IgD-negative memory B cell (primary cell): ENCODE measurements at regions not wholly inside any gene's neighbourhood (a gene's known extent, or its start where the extent isn't known, plus 50 kb on each side); places are given as distances from the start of the nearest gene placed in this dataset.
A peak's percentile ranks its signal among the peaks of the same experiment; 100 is the strongest.

Experiments used
- H3K27ac Mint-ChIP-seq, 3 donors: one replicate each; pipeline ENCODE4 v1.8.0; 2020 to 2022; ENCODE audit warnings: mild to moderate bottlenecking in 3 of 3, mixed read lengths in 3 of 3, moderate library complexity in 1 of 3
- H3K27me3 Mint-ChIP-seq: one replicate; pipeline ENCODE4 v1.8.0; 2021; ENCODE audit warnings: mixed read lengths
- H3K36me3 Mint-ChIP-seq: one replicate; pipeline ENCODE4 v1.8.0; 2020; ENCODE audit warnings: mild to moderate bottlenecking, mixed read lengths
- H3K4me1 Mint-ChIP-seq, 3 donors: one replicate each; pipeline ENCODE4 v1.8.0; 2020 to 2022; ENCODE audit warnings: mixed read lengths in 3 of 3, mild to moderate bottlenecking in 1 of 3
- H3K4me3 Mint-ChIP-seq, 4 donors: one replicate each; pipeline ENCODE4 v1.8.0; 2020 to 2022; ENCODE audit warnings: mild to moderate bottlenecking in 4 of 4, mixed read lengths in 4 of 4, moderate library complexity in 3 of 4
- H3K9me3 Mint-ChIP-seq, 3 donors: one replicate each; pipeline ENCODE4 v1.8.0; 2020 to 2021; ENCODE audit warnings: mixed read lengths in 3 of 3, mild to moderate bottlenecking in 1 of 3

DNA sequence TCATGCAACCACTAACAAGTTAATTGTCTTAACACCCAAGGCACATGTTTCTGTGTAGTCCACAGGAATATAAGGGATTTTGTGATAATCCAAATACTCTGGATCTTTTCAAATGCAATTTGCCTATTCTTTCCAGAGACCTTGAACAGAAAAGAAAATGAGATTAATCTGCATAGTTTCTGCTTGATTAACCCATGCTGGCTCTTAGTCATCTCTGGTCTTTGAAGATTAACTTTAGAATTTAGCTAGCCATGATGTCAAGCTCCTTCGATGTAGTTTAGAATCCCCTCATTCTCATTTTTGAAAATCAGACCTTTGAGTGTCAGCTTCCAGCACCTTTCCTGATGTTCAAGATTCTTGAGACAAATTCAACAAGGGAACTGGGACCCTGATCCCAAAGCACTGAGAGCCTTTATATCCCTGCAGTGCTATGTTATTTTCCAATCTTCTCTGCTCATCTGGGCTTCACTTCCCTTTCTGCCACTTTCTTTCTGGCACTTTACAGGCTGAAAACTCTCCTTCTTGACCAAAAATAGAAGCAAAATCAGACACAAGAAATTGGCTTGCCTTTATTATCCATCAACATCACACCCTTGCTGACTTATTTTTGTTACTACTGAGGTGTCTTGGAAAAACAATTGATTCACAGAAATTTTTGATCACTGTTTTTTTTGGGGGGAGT lies 155.5 kb downstream of the PALM2AKAP2 start:
- Mint-ChIP-seq H3K9me3 (no peaks in the 10 kb centered on the region), H3K4me3 (no peak overlapping the region), H3K27ac (no peak overlapping the region), H3K36me3 (no peaks in the 10 kb centered on the region), H3K27me3 (no peaks in the 10 kb centered on the region), H3K4me1 (peaks cover 11 to 26% (median 19%) of the 10 kb centered on the region in 3 donors)

- Mint-ChIP-seq H3K36me3 (no peaks in the 10 kb centered on the region), H3K4me3 (no peak overlapping the region), H3K27ac (no peak overlapping the region), H3K27me3 (no peaks in the 10 kb centered on the region), H3K4me1 (peaks cover 11 to 25% (median 20%) of the 10 kb centered on the region in 3 donors), H3K9me3 (no peaks in the 10 kb centered on the region)
Observed at GRCh38 chr9:109937861-109938453, 158.0 kb downstream of the PALM2AKAP2 start.

- H3K4me3 Mint-ChIP-seq: no peak overlapping the region
- H3K9me3 Mint-ChIP-seq: no peaks in the 10 kb centered on the region
- H3K4me1 Mint-ChIP-seq: peaks cover 6 to 19% (median 15%) of the 10 kb centered on the region in 3 donors
- peaks cover 1% of the 10 kb centered on the region for H3K36me3 Mint-ChIP-seq
- no peaks in the 10 kb centered on the region for H3K27me3 Mint-ChIP-seq
- no peak overlapping the region for H3K27ac Mint-ChIP-seq
Observed at GRCh38 chr9:109939698-109940342, 159.8 kb downstream of the PALM2AKAP2 start.

- Mint-ChIP-seq H3K27ac (no peak overlapping the region), H3K4me1 (peaks cover 4 to 15% (median 14%) of the 10 kb centered on the region in 3 donors), H3K27me3 (no peaks in the 10 kb centered on the region), H3K36me3 (peaks cover 1% of the 10 kb centered on the region), H3K4me3 (no peak overlapping the region), H3K9me3 (no peaks in the 10 kb centered on the region)
Observed at GRCh38 chr9:109940561-109940960, 160.6 kb downstream of the PALM2AKAP2 start.

DNA sequence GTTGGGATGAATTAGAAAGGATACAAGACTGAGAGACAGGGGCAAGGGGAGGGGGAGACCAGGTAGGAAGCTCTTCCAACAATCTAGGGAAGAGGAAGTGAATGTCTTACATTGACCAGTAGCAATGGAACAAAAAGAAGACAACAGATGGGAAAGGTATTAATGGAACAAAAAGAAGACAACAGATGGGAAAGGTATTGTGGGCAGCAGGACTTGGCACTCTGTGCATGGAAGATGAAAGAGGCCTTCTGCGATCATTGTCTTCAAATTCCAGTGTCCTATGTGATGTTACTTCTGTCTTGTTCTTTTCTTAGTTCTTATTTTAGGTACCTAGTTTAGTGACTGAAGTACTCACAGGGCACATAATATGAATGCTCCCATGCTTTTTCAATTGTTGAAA lies 161.8 kb downstream of the PALM2AKAP2 start:
- Mint-ChIP-seq H3K9me3 (no peaks in the 10 kb centered on the region), H3K4me1 (peaks cover 4 to 12% (median 9%) of the 10 kb centered on the region in 3 donors), H3K27me3 (no peaks in the 10 kb centered on the region), H3K36me3 (peaks cover 1% of the 10 kb centered on the region), H3K4me3 (no peak overlapping the region), H3K27ac (no peak overlapping the region)

DNA sequence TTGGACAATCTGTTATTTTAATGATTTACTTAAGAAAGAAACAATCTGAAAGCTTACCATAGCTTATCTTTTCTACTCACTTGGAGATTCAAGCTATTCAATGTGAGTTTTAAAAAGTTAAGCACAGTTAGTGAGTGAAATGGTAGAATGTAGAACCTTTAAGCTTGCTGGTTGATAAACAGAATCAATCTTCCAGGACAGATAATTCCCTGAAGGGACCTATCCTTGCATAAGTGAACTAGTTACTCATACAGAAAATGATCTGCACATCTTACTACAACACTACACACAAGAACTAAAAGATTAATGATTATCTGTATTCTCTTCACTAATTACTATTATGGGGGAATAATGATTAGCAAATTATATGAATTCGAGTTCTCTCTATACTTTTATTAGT lies 165.6 kb downstream of the PALM2AKAP2 start:
- no peaks in the 10 kb centered on the region for H3K9me3 Mint-ChIP-seq
- no peak overlapping the region for H3K27ac Mint-ChIP-seq
- H3K27me3 Mint-ChIP-seq: no peaks in the 10 kb centered on the region
- H3K36me3 Mint-ChIP-seq: peaks cover 1% of the 10 kb centered on the region
- no peak overlapping the region for H3K4me3 Mint-ChIP-seq
- peaks cover 4 to 7% (median 7%) of the 10 kb centered on the region in 3 donors for H3K4me1 Mint-ChIP-seq

DNA sequence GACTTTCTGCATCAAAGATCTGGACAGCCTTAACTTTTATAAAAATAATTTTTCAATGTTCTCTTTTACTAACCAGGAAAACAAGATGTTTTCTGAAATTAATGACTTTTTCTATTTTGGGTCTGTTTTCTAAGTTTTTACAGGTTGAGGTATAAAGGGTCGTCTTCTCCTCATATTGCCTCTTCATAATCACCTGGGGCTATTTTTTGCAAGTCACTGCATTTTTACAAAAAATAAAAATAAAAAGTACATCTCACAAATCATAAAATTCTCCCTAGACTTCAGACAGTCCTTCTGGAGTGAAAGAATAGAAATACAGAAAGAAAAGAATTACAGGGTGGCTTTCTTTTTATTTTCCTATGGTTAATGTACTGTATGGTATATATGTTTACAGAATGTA lies 168.5 kb downstream of the PALM2AKAP2 start:
- no peak overlapping the region for H3K4me3 Mint-ChIP-seq
- peaks cover 3% of the 10 kb centered on the region for H3K36me3 Mint-ChIP-seq
- no peak overlapping the region for H3K27ac Mint-ChIP-seq
- H3K4me1 Mint-ChIP-seq: peaks cover 23 to 32% (median 25%) of the 10 kb centered on the region in 3 donors
- no peaks in the 10 kb centered on the region for H3K27me3 Mint-ChIP-seq
- H3K9me3 Mint-ChIP-seq: no peaks in the 10 kb centered on the region

DNA sequence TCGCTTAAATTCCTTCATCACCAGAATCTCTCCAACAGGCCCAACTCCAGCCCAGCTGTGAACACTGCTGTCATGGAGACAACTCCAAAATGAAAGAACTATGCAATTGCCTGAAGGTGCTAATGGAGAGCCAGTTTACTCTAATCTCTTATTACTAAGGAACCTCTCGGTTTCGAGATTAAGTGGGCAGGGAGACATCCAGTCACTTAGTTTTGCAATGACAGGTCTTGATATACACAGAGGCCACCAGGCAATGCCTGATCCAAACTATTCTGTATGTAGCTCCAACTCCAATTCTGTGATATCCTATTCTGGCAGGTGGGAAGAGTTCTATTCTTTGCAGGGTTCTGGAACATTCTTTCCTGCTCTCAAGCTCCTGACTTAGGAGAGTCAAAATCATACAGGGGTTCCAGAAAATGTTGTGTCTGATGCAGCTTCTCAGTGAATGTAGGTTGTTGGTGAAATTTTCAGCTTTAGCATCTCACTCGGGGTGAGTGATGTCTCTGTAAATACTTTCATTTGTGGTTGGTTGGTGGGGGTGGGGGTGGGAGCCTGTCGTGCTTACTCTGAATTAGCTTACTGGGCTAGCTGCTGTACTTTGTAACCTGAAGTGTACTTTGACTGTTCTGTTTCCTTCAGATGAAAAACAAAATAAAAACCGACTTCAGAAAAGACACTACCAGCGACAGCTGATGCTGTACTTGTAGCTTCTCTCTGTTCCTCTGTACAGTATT lies 170.9 kb downstream of the PALM2AKAP2 start:
- H3K4me3 Mint-ChIP-seq: peak overlapping the region in 2 of 4 donors; percentile 51 to 59
- no peaks in the 10 kb centered on the region for H3K27me3 Mint-ChIP-seq
- peaks cover 31 to 41% (median 37%) of the 10 kb centered on the region in 3 donors for H3K4me1 Mint-ChIP-seq
- H3K9me3 Mint-ChIP-seq: no peaks in the 10 kb centered on the region
- H3K27ac Mint-ChIP-seq: peak overlapping the region in 2 of 3 donors; percentile 36 to 77
- H3K36me3 Mint-ChIP-seq: peaks cover 2% of the 10 kb centered on the region

DNA sequence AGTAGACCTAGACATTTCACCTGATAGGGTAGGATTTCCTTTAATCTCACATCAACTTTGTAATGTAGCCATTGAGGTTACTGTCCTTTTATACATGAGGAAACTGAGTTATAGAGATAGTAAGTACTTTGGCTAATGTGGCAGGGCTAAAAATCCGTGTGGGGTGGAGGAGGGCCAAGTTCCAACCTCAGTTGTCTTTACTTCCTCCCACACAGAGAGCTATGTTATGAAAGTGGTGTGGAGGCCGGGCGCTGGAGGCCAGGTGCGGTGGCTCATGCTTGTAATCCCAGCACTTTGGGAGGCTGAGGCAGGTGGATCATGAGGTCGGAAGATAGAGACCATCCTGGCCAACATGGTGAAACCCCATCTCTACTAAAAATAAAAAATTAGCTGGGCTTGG lies 173.3 kb downstream of the PALM2AKAP2 start:
- peaks cover 36 to 56% (median 48%) of the 10 kb centered on the region in 3 donors for H3K4me1 Mint-ChIP-seq
- H3K27ac Mint-ChIP-seq: peak overlapping the region; percentile 15 to 65 (median 47)
- peaks cover 3% of the 10 kb centered on the region for H3K36me3 Mint-ChIP-seq
- no peaks in the 10 kb centered on the region for H3K9me3 Mint-ChIP-seq
- no peaks in the 10 kb centered on the region for H3K27me3 Mint-ChIP-seq
- peak overlapping the region in 2 of 4 donors; percentile 23 to 49 for H3K4me3 Mint-ChIP-seq

- peak overlapping the region; percentile 15 to 65 (median 33) for H3K27ac Mint-ChIP-seq
- H3K9me3 Mint-ChIP-seq: no peaks in the 10 kb centered on the region
- H3K4me3 Mint-ChIP-seq: peak overlapping the region in 2 of 4 donors; percentile 29 to 63
- H3K27me3 Mint-ChIP-seq: no peaks in the 10 kb centered on the region
- H3K4me1 Mint-ChIP-seq: peaks cover 37 to 56% (median 48%) of the 10 kb centered on the region in 3 donors
- peaks cover 3% of the 10 kb centered on the region for H3K36me3 Mint-ChIP-seq
Observed at GRCh38 chr9:109953813-109954497, 174.0 kb downstream of the PALM2AKAP2 start.

DNA sequence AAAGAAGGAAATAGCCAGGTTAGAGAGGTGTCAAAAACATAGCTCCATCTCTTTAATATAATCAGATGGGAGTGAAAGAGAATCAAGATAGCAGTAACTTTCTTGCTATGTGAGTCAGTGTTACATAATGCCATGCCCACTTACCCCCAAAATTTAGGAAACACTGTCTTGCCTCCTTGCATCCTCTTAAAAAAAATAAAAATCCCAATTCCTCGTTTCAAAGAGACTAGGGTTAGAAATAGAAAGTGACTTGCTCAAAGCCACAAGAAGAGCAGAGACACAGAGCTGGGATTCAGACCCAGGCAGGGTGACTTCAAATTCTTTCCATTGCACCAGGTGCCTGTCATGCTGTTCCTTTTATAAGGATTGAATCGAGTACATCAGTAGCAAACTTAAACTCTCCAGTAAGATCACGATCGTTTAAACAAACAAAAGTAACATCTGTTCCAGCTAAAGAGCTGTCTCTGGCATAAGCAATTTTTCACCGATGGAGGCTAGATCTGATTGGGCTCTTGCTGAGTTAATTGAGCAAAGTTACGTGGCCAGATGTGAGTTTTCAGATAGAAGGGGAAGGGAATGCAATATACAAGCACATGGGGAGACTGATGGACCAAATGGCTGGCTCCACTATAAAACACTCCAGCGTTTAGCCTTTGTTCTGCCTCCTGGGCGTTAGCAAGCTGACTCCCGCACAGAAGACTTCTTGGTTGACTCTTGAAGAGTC lies 176.9 kb downstream of the PALM2AKAP2 start:
- peak overlapping the region in 2 of 3 donors; percentile 9 to 71 for H3K27ac Mint-ChIP-seq
- H3K36me3 Mint-ChIP-seq: peaks cover 1% of the 10 kb centered on the region
- no peaks in the 10 kb centered on the region for H3K27me3 Mint-ChIP-seq
- H3K9me3 Mint-ChIP-seq: no peaks in the 10 kb centered on the region
- peaks cover 33 to 47% (median 40%) of the 10 kb centered on the region in 3 donors for H3K4me1 Mint-ChIP-seq
- H3K4me3 Mint-ChIP-seq: peak overlapping the region in 1 of 4 donors; percentile 52

DNA sequence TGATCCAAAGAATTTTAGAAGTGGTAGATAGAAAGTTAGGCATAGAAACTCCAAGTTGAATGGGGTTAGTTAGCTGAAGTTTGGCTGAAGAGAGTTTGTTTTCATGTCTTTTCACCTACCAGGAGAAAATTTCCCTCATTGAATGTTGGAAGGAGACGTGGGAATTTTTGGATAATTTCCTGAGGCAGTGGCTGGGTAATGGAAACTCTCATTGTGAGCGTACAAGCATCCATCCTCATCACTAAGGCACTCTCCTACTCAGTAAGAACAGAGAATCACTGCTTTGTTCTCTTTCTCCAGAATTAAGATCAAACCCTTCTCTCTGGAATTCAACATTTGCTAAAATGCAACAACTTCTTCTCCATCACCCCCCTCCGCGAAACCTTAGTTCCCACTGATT lies 179.7 kb downstream of the PALM2AKAP2 start:
- peaks cover 27 to 36% (median 35%) of the 10 kb centered on the region in 3 donors for H3K4me1 Mint-ChIP-seq

DNA sequence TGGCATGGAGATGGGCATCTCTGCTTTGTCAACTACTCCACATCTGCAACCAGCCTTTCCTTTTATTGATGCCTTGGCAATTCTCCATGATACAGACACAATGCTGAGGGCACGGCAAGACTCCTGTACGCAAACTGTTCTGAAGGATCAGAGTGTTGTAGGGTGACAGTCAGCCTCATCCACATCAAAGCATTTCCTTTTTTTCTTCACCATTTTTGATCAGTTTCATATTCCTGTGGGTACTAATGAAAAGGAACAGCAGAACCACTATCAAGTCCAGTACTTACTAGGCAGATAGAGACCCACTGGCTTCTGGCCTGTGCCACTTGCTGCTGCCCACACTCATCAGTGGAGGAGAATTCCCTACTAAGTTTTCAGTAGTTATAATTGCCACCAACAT lies 181.6 kb downstream of the PALM2AKAP2 start:
- H3K9me3 Mint-ChIP-seq: no peaks in the 10 kb centered on the region
- peak overlapping the region in 1 of 3 donors; percentile 6 for H3K27ac Mint-ChIP-seq
- H3K4me1 Mint-ChIP-seq: peaks cover 33 to 44% (median 36%) of the 10 kb centered on the region in 3 donors

More for the DNA sequence above, 179.7 kb downstream of the PALM2AKAP2 start:
- Mint-ChIP-seq H3K36me3 (peaks cover 1% of the 10 kb centered on the region), H3K9me3 (no peaks in the 10 kb centered on the region), H3K4me3 (no peak overlapping the region), H3K27ac (no peak overlapping the region), H3K27me3 (no peaks in the 10 kb centered on the region)

DNA sequence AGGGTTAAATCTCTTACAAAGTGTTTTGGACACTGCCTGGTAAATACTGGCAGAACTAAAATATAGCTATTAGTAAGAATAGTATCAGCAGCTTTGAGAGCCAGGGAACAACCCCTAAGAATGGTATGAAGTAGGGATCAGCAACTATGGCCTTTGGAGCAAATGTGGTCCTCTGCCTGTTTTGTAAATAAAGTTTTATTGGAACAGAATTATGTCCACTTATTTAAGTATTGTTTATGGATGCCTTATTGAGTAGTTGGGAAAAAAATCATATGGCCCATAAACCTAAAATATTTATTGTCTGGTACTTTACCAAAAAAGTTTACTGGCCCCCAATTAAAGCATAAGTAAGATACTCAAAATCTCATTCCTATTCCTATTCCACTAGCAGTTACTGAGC lies 182.2 kb downstream of the PALM2AKAP2 start:
- Mint-ChIP-seq H3K4me1 (peaks cover 36 to 44% (median 37%) of the 10 kb centered on the region in 3 donors), H3K4me3 (no peak overlapping the region), H3K36me3 (peaks cover 1% of the 10 kb centered on the region), H3K27ac (peak overlapping the region in 1 of 3 donors; percentile 76), H3K27me3 (no peaks in the 10 kb centered on the region), H3K9me3 (no peaks in the 10 kb centered on the region)

More for the DNA sequence above, 181.6 kb downstream of the PALM2AKAP2 start:
- Mint-ChIP-seq H3K4me3 (no peak overlapping the region), H3K36me3 (peaks cover 1% of the 10 kb centered on the region), H3K27me3 (no peaks in the 10 kb centered on the region)
